ENCODE measurements at regions not wholly inside any gene's neighbourhood (a gene's known extent, or its start where the extent isn't known, plus 50 kb on each side); places are given as distances from the start of the nearest gene placed in this dataset.

GRCh38 chr10:4159173-4159572 lies 374.2 kb upstream of the KLF6 start:
- no peak for TF ChIP-seq ESRRA (CRISPR knock-in tag; IDR thresholded peaks at IDR 0.05; ENCODE audit: borderline replicate concordance)
- TF ChIP-seq CTCF (IDR thresholded peaks at IDR 0.05), result no peak
